HG02938 (cell line): ENCODE measurements at regions not wholly inside any gene's neighbourhood (a gene's known extent, or its start where the extent isn't known, plus 50 kb on each side); places are given as distances from the start of the nearest gene placed in this dataset.

Experiments
- ATAC-seq: cut with Tn5 transposase; IDR thresholded peaks from one replicate; pipeline ENCODE4 v1.9.1; 2021; ENCODE audit warnings: mild to moderate bottlenecking, moderate library complexity; ENCODE audit not compliant: unreplicated experiment

DNA sequence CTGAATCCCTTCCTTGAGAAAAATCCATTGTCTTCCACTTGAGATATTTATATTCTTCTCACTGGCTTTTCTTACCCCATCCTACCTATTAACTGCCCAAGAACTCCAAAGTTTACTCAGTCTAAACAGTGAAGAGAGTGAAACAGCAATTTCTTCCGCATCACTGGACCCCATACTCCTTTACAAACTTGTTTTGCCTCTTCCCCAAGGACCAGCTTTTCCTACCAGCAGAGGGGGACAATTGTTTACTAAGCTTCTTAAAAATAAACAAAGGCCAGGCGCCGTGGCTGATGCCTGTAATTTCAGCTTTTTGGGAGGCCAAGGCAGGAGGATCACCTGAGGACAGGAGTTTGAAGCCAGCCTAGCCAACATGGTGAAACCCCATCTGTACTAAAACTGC is 52.0 kb downstream of the LRATD1 start:
- no peak for ATAC-seq

DNA sequence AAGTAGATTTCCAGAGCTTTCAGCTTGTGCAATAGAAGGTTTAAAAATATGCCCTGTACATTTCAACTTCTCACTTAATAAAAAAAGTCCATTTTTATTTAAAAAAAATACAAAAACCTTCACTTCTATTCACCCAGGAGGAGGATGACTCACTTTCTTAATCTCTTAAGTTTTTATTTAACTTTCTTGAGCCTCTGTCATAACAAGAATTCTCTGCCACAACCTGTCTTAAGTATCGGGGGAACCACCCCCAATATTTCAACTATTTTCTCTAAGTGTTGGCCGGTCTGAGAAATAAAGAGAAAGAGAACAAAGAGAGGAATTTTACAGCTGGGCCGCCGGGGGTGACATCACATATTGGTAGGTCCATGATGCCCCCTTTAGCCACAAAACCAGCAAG is 58.4 kb downstream of the LRATD1 start:
- ATAC-seq: no peak

DNA sequence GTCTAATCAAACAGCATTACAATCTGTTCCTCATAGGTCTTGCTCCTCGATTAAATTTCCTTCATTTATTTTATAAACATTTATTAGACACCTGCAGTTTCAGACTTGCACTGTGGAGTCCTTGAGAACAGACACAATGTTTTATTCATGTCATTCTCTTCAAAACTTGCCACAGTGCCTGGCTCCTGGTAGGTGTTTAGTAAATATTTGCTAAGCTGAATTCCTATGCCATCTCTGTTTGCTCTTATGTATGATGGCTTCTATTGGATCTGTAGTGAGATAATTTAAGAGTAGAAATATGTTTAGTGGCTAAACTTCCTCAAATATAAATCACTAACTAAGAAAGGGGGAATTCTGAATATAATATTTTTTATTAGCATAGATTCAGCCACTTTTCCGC is 61.4 kb downstream of the LRATD1 start:
- no peak for ATAC-seq

DNA sequence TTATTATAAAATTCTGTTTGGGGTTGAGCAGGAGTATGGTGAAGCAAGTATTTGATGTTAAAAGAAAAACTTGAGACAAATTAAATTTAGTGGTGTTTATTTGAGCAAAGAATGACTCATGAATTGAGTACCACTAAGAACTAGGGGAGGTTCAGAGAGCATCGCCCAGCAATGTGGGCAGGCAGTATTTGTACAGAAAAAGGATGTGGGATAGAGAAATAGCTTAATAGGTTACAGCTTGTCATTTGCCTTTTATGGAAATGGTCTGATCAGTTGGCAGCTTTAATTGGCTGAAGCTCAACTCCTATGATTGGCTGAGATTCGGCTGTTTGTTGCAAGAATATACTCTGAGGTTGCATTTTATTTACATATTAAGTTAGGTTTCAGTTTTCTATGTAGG is 68.2 kb downstream of the LRATD1 start:
- no peak for ATAC-seq

DNA sequence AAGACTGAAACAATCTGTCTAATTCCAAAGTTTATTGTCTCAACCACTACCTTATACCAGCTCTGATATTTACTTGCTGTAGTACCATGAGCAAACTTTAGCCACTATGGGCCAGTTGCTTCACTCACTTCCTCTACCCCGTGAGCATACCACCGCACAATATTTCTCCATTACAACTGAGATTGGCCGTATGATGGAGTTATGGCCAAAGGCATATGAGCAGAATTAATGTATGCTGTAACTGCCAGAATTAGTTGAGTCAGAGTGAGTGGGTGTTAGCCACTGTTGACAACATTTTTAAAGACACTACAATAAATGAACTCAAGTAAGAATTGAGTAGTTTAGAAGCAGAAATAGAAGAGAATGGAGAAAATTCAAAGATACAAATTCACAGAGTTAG is 69.7 kb downstream of the LRATD1 start:
- ATAC-seq: no peak

DNA sequence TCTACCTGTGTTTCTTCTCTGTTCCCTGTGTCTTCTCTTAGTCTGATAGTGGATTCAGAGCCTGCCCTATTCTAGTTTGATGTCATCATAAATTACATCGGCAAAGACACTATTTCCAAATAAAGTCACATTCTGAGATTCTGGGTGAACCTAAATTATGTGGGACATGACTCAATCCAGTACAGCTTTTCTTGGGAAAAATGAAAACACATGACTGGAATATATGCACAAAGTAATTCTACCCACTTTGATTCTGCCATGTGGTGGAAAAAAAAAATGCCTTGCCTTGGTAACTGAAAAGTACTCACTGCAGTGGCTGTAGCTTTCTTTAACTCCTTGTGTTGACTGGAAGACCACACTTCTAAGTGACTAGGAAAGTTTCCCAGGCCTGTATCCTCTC is 73.7 kb downstream of the LRATD1 start:
- no peak for ATAC-seq

DNA sequence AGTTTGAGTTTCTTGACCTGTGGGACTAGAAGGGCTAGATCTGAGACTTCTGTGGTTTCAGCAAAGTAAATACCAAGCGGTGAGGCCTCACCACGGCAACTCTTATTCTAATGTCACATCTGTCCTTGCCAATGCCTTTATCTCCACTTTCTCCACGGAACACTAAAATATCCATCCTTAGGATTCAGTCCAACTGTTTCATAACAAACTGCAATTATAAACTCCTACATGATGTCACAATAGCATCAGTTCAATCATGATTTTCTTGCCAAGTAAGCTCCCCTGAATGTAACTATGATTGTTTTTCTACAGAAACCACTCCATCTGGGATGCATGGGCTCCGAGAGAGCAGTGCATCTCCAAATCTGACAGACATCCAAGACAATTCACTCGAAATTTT is 79.6 kb downstream of the LRATD1 start:
- ATAC-seq: no peak

DNA sequence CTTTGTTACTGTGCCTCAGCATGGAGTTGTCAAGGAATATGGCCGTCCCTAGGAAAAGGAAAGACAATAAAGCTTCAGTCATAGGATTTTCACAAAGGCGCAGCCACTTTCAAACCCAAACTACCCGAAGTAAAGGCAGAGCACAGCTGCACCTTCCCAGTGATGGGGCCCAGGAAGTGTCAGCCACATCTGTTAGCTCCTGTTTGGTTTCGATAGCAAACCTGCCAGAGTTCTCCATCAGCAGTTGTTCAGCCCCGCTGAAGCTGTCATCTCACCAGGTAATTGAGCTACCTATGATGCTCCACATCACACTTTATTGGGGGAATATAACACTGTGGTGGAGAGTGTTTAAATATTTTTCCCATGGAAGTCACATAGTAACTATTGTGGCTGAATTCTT is 80.7 kb downstream of the LRATD1 start:
- no peak for ATAC-seq

DNA sequence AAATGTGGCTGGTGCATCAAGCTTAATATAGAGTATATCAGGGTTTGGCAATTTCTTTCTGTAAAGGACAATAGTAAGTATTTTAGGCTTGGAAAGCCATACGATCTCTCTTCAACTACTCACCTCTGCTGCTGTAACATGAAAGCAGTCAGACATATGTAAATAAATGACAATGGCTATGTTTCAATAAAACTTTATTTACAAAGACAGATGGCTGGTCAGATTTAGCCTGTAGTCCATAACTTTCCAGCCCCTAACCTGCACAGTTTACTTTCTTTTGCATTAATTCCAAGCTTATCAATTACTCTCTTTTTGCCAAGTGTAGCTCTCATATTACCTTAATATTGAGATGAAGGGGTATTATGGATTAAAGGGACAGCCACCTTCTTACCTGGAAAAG is 83.1 kb downstream of the LRATD1 start:
- no peak for ATAC-seq

DNA sequence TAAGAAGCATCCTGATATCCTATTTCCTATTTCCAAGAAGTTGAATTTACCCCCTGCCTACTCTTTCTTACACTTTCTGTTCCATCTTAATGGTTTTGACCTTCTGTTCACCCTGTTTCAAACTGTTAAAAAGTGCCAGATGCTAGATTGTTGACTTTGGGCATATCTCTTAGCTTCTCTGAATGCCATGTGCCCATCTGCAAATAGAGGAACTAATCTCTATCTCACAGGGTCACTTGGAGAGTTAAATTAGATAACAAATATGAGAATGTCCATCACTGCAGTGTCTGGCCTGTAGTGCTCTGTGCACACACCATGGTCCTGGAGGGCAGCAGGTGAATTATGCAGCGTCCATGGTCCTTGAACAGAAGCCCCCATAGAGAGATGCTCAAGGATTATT is 83.8 kb downstream of the LRATD1 start:
- no peak for ATAC-seq

DNA sequence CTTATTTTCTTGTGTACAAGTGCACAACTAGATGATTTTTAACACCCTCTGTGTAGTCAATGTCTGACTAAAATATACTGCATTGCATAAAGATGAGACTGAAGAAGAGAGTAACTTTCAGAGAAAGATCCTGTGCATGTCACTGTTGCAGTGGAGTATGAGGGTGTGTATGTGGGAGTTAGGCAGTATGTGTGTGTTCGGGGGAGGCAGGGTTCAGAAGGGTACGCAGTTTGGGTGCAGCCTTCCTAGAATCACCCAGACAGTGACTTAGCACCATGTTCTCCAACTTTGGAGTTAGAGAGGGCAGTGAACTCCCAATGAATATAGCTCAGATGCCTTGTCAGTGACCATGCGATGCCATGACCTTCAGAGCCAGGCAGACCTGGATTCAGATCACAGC is 84.6 kb downstream of the LRATD1 start:
- no peak for ATAC-seq

DNA sequence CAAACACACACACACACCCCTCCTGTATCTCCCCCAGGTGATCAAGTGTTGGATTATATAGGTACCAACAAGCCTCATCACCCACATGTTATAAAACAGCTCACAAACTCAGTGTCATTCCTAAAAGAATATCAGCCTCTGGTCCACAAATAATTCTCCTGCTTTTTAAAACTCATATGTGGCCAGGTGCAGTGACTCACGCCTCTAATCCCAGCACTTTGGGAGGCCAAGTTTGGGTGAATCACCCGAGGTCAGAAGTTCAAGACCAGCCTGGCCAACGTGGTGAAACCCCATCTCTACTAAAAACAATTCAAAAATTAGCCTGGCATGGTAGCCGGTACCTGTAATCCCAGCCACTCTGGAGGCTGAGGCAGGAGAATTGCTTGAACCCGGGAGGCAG is 87.8 kb downstream of the LRATD1 start:
- no peak for ATAC-seq

DNA sequence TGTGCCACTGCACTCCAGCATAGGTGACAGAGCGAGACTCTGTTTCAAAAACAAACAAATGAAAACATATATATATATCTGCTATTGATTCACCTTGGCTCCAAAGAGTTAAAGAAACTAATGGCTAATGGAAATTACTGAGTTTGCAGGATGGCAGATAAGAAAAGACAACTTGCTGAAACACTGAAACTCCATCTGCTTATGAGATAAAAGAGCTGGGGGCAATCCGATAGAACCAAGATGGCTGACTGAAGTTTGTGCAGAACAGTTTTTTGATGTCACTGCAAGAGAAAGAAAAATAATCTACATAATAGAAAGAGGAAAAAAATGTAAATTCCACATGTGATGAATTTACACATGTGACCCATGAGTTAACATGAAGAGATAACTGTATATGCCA is 88.2 kb downstream of the LRATD1 start:
- no peak for ATAC-seq

DNA sequence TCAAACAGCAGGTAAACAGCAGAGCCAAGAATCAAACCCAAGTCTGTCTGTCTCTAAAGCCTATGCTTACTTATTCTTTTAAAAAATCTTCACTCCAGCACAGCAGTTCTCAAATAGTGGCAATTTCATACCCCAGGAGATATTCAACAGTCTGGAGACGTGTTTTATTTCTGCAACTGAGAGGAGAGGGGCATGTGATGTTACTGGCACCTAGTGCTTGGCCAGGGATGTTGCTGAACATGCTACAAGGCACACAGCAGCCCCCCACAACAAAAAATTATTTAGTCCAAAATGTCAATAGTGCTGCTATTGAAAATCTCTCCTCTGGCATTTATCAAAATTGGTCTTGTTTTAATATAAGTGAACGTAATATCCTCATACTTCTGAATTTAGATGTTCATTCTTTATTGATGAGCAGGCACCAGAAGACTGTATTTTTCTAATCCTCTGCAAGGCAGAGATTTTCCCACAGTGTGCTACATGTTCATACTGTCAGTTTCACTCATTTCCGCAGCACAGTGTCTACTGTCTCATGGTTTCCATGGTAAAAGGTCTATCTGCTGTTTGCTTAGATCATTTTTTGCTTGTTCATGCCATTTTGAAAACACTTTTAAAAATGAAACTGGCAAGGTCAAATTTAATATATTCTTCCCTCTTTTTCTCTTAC is 90.5 kb downstream of the LRATD1 start:
- no peak for ATAC-seq

DNA sequence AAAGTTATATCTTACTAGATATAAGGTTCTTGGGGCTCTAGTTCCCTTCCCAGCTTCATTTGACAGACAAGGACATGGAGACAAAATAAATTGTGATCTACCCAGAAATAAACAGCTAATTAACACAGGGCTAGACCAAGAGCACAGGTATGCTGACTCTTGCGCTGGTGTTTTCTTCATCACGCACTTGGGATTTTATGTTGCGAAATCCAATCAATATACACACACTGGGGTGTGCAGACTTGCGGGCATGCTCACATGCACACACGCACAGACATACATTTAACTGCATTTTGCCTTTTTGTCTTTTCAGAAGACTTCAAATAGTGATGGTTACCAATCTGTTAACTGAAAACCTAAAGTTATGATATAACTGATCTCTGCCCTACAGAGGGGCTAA is 91.2 kb downstream of the LRATD1 start:
- ATAC-seq: no peak

DNA sequence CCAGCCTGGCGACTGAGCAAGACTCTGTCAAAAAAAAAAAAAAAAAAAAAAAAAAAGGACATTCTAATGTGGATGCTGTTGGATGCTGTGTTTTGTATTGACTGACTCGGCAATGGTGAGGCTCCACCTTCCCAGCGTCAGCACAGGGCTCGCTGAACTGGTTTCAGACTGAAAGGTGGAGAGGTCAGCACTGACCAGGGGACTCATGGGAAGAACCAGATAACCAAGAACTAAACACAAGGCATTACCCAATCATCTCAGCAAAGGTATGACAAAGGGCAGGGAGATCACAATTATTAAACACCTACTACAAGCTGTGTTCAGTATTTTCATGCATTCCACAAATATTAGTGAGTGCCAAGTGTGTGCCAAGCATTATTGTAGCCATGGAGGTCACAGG is 103.2 kb downstream of the LRATD1 start:
- no peak for ATAC-seq

DNA sequence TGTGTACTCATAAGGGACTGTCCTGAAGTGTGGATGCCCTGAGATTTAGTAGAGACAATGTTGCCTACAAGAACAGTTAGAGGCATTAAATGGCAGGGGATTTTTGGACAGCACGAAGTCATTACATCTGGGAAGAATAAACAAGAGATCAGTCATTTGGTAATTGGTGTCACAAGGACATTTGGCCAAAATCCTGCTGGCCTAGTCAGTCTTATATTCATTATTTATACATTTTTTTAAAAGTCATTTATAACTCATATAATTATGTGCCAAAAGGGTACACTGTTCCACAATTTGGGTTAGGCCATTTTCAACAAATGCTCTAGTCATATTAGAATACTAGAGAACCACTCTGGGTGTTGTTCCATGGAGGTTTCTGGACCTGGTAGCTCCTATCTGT is 104.7 kb downstream of the LRATD1 start:
- ATAC-seq: no peak

DNA sequence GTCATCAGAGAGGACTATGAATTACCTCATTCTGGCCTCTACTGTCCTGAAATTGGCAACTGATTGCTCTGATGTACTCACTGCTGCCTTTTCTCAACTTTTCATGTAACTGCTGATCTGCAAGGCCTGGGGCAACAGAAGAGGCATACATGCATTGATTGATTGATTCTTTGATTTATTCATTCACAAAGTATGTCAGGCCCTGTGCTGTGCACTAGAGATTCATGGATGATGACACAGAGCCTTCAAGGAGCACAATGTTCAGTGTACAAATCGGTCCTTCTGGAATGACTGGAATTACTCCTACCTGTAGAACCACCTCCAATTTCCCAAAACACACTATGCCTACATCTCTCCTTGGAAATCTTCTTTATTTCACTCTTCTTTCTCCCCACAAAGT is 111.3 kb downstream of the LRATD1 start:
- no peak for ATAC-seq

DNA sequence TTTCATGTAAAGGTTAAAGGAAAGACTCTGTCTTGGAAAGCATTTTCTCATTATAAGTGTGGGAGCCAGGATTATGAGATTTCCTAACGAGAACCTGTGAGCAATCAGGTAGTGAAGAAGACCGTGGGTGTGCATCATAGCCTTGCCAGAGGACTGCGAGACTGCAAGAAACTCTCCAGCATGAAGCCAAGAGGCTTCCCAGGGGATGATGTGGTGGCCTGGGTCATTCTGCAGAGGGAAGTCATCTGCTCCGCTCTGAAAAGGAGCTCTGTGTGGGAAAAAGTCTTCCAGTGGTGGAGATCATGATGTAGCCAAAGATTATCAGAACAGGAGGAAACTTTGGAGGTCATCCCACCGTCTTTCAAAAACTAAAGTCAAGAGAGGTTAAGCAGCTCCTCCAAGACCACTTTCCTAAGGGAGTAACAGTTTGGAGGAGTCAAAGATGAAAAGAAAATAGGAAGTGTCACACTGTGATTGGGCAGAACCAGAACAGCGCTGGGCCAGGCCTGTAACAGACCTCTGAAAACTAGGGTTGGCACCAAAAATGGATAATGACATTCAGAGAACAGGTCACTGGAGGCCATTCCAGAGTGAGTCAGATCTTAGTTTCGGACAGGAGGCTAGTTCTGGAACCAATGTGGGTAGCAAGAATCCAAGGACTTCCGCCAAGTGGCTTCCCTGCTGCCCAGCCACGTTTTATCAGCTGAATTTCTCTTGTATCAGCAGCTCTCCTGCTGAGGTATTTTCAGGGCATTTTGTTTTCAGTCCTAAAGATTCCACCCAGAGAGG is 113.0 kb downstream of the LRATD1 start:
- no peak for ATAC-seq

DNA sequence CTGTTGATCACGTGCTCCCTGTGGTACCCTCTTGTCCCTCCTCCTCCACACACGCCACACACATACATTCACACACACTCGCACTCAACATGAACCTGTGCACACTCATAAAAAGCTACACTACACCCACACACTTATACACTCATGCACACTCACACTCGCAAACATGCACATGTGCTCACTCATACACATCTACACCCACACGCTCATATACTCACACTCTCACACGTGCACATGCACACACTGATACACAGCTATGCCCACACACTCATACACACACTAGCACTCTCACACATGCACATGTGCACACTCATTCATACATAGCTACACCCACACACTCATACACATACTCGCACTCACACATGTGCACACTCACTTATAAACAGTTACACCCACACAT is 113.6 kb downstream of the LRATD1 start:
- ATAC-seq: no peak

DNA sequence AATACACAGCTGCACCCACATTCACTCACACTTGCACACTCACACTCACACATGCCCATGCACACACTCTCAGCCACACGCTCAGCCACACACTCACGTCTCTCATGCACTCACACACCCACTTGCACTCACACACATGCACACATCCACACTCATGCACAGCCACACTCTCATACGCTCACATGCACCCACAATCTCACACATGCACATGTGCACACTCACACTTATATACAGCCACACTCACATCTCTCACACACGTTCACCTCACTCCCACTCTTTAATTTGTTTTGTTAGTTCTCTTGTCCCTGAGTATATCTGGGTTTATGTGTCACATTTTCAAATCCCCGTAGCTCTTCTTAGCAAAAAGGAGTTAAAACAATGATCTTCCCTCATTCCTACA is 114.9 kb downstream of the LRATD1 start:
- ATAC-seq: no peak

DNA sequence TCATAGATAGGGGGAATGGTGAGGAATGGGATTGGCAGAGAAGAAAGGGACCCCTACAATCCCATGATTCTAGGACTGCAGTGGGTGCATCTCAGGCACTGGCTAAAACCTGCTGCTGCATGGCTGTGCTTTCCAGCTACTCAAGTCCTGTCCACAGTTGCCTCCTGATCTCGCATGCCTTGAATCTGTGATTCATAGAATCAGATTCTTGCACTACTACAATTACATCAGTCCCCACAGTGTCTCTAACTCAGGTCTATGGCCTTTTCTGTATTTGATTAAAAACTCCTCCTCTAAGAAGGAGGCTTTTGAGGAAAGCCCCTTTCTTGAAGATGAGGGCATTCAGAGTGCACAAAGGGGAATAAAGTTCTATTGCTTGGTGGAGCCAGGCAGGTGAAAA is 117.4 kb downstream of the LRATD1 start:
- ATAC-seq: no peak

DNA sequence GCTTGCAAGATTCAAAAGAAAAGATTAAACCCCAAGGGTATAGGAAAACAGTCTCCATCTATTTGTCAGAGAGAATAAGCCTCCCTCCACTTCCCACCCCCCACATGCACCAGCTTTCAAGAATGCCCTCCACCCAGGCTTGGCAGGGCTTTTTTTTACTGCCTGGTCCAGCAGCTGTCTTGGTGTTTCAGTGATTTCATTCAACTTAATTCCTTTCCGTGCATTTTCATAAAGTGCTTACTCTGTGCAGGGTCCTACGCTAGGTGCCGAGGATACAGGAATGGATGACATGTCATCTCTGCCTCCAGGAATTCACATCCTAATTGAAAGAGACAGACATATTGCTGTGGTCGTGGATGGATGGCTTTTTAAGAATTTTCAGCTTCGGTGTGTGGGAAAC is 117.9 kb downstream of the LRATD1 start:
- no peak for ATAC-seq
